ENCODE measurements at regions not wholly inside any gene's neighbourhood (a gene's known extent, or its start where the extent isn't known, plus 50 kb on each side); places are given as distances from the start of the nearest gene placed in this dataset.
"Not testable (repeated sequence)": the region's sequence is repeated elsewhere in the genome, so short reads cannot be mapped to it uniquely, and the experiment has no call there.

DNA sequence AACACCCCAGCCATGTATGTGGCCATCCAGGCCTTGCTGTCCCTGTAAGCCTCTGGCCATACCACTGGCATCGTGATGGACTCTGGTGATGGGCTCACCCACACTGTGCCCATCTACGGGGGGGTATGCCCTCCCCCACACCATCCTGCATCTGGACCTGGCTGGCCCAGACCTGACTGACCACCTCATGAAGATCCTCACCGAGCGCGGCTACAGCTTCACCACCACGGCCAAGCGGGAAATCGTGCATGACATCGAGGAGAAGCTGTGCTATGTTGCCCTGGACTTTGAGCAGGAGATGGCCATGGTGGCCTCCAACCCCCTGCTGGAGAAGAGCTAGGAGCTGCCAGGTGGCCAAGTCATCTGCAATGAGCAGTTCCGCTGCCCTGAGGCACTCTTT, 80.4 kb upstream of the ZCCHC2 start:
- ChIA-PET POLR2A (no interaction called here), CTCF (no interaction called here)

DNA sequence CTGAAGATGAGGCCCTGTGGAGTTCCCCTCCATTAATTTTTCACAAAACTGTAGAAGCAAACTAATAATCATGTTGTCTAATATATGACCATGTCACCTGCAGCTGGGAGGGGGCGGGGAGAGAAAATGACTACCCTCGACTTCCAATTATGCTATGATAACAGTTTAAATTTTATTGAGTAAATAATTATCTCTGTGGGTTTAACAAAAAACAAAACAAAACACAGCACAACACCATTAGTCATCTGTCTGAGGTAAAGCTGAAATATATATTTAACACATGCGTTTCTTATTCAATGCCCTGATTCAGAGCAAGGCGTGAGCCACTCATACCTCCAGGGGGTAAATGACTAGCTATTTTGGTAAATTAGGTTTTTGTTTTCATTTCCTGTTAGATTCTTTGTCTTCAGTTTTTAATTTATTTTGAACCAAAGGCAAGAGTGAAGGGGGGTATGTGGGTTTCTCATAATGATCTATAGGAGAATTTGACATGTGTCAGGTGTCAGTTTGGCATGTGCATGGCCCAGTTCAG, 77.4 kb upstream of the ZCCHC2 start:
- ChIA-PET CTCF (interaction anchor here (0.6 to 1.9 kb wide), 3 partner anchors 19 to 85 kb away, joined by 3 to 7 read pairs (median 4); partner anchors contain the start of gene ZCCHC2), POLR2A (interaction anchor here (0.6 to 1.0 kb wide), 3 partner anchors 8 to 620 kb away, joined by 3 to 5 read pairs (median 4); no protein-coding TSS in a partner anchor)

- ChIA-PET POLR2A (no interaction called here), CTCF (no interaction called here)
Measured at GRCh38 chr18:62446511-62446910, 76.3 kb upstream of the ZCCHC2 start.

DNA sequence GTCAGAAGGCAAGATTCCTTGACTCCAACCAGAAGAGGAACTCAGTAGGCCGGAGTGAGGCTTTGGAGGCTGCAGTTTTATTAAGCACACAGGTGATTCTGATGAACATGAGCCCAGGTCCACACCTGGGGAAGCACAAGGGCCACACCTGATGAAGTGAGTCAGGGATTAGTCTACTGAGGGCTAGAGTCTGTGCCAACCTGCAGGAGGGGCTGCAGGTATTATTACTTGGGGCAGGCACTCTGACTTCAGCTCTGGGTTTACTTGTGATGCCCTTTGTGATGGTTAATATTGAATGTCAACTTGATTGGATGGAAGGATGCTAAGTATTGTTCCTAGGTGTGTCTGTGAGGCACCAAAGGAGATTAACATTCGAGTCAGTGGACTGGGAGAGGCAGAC, 75.2 kb upstream of the ZCCHC2 start:
- ChIA-PET CTCF (no interaction called here), POLR2A (no interaction called here)

- POLR2A ChIA-PET: no interaction called here
- CTCF ChIA-PET: interaction anchor here (1.1 kb wide), 1 partner anchor 18 kb away, joined by 3 read pairs; no protein-coding TSS in a partner anchor
Measured at GRCh38 chr18:62448426-62448825, 74.4 kb upstream of the ZCCHC2 start.

- CTCF ChIA-PET: no interaction called here
- POLR2A ChIA-PET: no interaction called here
Measured at GRCh38 chr18:62449490-62450104, 73.2 kb upstream of the ZCCHC2 start.

- CTCF ChIA-PET: interaction anchor here (0.7 kb wide), 1 partner anchor 62 kb away, joined by 3 read pairs; no protein-coding TSS in a partner anchor
Measured at GRCh38 chr18:62450175-62450545, 72.7 kb upstream of the ZCCHC2 start.

DNA sequence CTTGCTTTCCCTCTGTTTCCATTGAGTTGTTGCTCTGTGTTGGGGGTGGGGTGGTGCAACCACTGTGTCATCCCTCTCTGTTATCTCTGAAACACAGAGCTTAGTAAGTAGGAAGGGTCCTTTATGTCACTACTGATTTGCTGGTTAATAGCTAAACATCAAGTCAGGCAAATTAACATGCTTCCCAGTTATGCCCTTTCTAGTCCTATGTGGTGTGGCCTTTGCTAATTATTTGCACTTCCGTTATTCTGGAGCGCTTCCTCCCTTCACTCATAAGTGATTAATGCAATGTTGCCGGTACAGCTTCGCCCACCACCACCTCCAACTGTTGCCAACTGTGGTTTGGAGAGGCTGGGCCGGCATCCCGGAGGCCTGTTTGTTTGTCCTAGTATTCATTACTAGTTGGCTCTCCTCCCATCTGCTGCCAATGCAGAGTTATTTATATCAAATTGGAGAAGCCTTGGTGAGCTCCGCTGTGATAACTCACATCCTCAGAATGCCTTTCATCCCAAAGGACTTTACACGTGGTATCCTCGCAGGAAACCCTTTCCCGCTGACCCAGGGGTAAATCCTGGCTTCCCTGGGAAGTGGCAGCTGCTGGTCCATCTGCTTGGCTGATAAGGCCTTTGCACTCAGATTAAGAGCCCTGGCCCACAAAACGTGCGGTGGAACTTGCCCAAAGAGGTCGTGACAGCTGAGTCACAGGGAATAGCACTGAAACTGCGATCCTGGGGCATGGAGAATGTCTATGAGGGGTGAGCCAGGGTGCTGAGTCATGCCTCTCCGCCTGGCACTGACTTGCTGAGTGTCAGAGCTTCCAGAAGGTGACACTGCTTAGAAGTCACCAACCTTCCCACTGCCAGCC, 72.0 kb upstream of the ZCCHC2 start:
- ChIA-PET CTCF (interaction anchor here (0.6 to 0.7 kb wide), 2 partner anchors 38 to 62 kb away, joined by 3 read pairs; no protein-coding TSS in a partner anchor), POLR2A (no interaction called here)

More at GRCh38 chr18:62450175-62450545, 72.7 kb upstream of the ZCCHC2 start:
- POLR2A ChIA-PET: no interaction called here

DNA sequence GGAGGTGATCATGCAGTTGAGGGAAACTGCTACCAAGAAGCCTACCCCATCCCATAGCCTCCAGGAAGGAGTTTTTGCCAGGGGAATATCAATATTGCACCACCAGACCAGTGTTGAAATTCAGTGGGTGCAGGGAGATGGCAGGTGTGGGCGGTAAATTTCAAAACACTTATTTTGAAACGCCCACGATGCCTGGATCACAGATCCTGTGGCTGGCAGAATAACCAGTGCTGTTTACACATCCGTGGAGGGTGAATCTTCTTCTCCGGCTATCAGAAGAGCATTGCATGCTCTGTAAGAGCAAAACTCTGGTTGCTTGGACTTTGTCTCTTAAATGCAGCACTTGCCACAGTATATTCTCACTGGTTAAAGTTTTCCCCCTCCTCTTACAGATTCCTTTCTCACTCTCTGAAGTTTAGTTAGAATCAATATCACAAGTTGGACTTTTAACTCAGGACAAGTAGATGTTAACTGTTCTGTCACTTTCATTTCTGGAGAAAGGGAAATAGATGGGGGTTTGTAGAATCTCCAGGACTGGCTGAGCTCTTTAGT, 70.5 kb upstream of the ZCCHC2 start:
- ChIA-PET POLR2A (no interaction called here), CTCF (interaction anchor here (0.7 kb wide), 1 partner anchor 94 kb away, joined by 3 read pairs; no protein-coding TSS in a partner anchor)

DNA sequence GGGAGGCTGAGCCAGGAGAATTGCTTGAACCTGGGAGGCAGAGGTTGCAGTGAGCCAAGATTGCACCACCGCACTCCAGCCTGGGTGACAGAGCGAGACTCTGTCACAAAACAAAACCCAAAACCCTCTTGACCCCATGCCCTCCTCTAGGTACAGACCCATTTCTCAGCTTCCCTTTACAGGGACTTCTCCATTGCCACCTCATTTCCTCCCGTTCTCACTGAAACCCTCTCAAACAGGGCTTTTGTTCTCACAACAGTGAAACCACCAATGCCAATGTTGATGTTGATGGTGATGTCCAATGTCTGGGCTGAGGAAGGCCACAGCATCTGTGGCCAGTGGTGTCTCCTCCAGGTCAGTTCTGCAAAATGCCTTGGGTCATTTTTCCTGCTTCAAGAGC, 69.0 kb upstream of the ZCCHC2 start:
- ChIA-PET POLR2A (no interaction called here), CTCF (no interaction called here)

DNA sequence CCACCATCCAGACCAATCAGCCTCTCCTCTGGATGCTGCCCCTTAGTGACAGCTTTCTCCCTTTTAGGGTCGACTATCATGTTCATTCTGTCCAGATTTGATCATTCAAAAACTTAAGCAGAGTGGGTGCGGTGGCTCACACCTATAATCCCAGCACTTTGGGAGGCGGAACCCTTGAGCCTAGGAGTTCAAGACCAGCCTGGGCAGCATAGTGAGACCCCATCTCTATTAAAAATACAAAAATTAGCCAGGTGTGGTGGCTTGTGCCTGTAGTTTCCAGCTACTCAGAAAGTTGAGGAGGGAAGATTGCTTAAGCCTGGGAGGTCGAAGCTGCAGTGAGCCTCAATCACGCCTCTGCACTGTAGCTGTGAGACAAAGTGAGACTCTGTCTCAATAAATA, 68.3 kb upstream of the ZCCHC2 start:
- ChIA-PET POLR2A (no interaction called here), CTCF (no interaction called here)

DNA sequence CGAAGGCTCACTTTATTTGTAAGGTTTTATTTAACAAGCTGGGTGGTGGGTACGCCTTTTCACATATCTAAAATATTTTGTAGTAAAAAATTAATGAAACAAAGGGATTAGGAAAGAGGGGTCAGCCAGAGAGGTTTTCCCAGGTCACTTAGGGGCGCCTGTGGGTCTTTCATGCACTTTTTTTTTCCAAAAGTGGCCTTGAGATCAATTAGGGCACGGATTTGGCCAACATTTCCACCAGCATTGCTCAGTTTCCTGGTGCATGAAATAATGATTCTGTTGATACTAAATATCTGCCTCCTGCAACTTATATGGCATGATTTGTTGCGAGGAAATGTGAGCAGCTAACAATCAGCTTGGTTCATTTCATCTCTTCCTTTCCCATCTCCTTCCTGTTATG, 67.6 kb upstream of the ZCCHC2 start:
- ChIA-PET CTCF (no interaction called here), POLR2A (no interaction called here)

DNA sequence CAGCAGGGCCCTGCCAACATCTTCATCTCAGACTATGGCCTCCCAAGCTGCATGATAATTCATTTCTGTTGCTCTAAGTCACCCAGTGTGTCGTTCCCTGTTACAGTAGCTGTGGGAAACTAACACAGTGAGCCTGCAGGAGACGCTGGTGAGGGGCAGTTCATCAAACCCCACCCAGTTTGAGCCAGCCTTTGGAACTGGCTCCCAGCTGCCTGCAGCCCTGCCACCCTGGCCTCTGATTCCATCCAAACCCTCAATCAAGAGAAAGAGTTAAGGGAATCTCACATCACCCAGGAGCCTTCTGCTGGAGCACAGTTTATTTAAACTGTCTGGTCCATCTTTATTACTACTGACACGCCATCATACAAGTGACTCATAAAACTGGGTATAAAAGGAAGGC, 64.9 kb upstream of the ZCCHC2 start:
- ChIA-PET POLR2A (no interaction called here), CTCF (no interaction called here)

- CTCF ChIA-PET: no interaction called here
- POLR2A ChIA-PET: no interaction called here
Measured at GRCh38 chr18:62458346-62458745, 64.5 kb upstream of the ZCCHC2 start.

DNA sequence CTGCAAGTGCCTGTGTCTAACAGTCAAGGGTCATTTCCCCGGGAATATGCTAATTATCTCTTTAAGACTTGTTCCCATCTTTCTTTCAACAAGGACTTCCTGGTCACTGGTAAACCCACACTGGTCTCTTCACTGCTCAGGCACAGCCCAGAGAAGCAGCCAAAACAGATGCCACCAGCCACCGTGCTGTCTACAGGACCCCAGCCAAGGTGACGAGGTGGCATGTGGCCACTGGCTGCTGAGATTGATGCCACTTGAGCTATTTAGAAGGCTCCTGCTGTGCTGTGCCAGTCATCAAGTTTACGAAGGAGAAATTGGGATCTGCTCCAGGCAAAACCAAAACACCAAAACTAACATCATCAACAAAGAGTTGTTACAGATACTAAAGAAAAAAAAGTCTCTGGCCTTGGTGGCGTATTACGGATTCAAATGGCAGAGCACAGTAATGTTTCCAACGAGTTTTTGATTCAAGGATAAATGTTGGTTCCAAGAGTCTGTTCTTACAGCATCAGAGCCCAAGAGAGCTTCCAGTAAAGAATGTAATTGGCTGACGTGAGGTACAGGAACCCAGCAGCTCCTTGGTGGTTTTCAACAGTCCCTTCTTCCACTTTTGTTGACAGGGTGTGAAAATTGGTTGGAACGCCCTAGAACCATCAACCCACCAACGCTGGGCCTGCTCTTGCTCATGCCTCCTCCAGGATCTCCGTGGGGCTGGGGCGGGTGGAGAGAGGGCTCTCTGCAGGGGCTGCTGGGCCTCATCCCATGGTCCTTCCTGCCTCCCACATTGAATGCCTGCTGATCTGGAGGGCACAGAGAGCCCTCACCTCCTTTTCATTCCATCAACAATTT, 63.7 kb upstream of the ZCCHC2 start:
- POLR2A ChIA-PET: no interaction called here

GRCh38 chr18:62460851-62461300, 61.9 kb upstream of the ZCCHC2 start:
- ChIA-PET CTCF (no interaction called here), POLR2A (no interaction called here)

More for the DNA sequence above, 63.7 kb upstream of the ZCCHC2 start:
- CTCF ChIA-PET: no interaction called here

- CTCF ChIA-PET: no interaction called here
- POLR2A ChIA-PET: no interaction called here
Measured at GRCh38 chr18:62461591-62461990, 61.2 kb upstream of the ZCCHC2 start.

- POLR2A ChIA-PET: no interaction called here
- CTCF ChIA-PET: no interaction called here
Measured at GRCh38 chr18:62464266-62464665, 58.6 kb upstream of the ZCCHC2 start.

DNA sequence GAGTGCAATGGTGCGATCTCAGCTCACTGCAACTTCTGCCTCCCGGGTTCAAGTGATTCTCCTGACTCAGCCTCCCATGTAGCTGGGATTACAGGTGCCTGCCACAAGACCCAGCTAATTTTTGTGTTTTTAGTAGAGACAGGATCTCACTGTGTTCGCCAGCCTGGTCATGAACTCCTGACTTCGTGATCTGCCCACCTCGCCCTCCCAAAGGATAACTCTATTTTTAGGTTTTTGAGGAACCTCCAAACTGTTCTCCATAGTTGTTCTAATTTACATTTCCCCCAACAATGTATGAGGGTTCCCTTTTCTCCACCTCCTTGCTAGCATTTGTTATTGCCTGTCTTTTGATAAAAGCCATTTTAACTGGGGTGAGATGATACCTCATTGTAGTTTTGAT, 53.7 kb upstream of the ZCCHC2 start:
- CTCF ChIA-PET, POLR2A ChIA-PET: not testable (repeated sequence)

All from activated CD8-positive, alpha-beta memory T cell treated with anti-CD3 and anti-CD28 coated beads for 36 hours (primary cell).